OCI-M2 (cell line): ENCODE measurements at regions not wholly inside any gene's neighbourhood (a gene's known extent, or its start where the extent isn't known, plus 50 kb on each side); places are given as distances from the start of the nearest gene placed in this dataset.
"Not testable (repeated sequence)": the region's sequence is repeated elsewhere in the genome, so short reads cannot be mapped to it uniquely, and the experiment has no call there.

Source experiments
- DNase-seq: peaks from one replicate; lab custom pipeline; 2025; ENCODE audit not compliant: unreplicated experiment; lab: John Stamatoyannopoulos, UW

DNA sequence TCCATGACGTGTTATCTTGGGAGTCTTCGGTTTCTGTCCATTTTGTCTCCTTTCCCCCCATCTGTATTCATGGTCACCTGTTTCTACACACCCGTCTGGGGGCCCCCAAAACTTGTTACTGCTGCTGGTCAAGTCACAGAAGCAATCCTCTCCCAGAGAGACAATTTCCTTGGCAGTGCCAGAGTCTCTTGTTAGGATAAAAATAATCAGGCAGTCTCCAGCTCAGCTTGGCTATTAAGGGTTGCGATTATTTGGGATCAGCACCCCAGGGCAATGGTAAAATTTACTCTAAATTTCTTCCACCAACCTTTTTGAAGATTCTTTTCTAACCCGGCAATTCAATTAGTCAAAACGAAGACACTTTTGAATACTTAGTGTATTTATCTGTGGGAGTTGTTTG is 229.1 kb upstream of the JARID2 start:
- DNase-seq, result no peak

- peak; percentile 73 for DNase-seq
Observed at GRCh38 chr6:15017261-15017660, 228.6 kb upstream of the JARID2 start.

DNA sequence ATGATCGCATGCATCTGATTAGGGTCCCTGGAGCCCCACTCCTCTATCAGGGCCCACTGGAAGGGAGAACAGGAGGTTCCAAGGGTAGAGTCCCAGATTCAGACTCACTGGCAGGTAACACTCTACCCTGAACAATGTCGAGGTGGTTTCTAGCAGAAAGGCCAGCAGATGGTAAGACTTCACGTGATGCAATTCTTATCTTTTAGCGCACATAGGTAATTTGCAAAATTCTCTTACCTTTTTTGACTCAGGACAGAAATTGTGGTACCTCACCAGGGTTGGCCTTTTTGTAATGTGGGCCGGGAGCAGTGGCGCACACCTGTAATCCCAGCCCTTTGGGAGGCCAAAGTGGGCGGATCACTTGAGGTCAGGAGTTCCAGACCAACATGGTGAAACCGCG is 228.1 kb upstream of the JARID2 start:
- DNase-seq, result no peak

GRCh38 chr6:15020119-15020770 is 225.6 kb upstream of the JARID2 start:
- no peak for DNase-seq

- no peak for DNase-seq
Observed at GRCh38 chr6:15021074-15021473, 224.8 kb upstream of the JARID2 start.

GRCh38 chr6:15023018-15023417 is 222.9 kb upstream of the JARID2 start:
- not testable (repeated sequence) for DNase-seq

DNA sequence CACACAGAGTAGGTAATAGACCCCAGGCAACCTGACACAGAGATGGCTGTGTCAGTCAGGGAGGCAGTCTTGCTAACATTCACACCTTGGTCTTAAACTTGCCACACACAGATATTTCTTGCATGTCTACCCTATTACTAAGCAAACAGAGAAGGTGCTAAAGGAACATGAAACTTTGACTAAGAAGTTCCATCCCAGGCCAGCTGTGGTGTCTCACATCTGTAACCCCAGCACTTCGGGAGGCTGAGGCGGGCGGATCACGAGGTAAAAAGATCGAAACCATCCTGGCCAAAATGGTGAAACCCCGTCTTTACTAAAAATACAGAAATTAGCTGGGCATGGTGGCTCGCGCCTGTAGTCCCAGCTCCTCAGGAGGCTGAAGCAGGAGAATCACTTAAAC is 222.4 kb upstream of the JARID2 start:
- DNase-seq, result no peak

GRCh38 chr6:15025446-15025845 is 220.4 kb upstream of the JARID2 start:
- no peak for DNase-seq

- DNase-seq, result no peak
Observed at GRCh38 chr6:15026832-15027231, 219.0 kb upstream of the JARID2 start.

DNA sequence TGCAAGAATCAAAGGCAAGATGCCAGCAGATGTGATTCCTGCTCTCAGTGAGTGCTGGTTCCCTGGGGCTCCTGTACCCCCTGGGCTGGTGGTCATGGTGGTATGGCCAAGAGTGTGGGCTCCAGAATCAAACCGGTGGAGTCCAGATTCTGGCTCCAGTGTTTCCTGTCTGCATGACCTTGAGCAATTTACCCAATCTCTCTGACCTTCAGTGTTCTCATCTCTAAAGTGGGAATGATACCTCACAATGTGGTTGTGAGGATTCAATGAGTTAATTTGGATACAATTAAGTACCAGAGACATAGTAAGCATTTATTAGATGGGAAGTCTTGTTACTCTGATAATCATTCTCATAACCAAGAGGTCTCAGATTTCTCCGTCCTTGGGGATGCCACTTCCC is 218.4 kb upstream of the JARID2 start:
- DNase-seq, result no peak

DNA sequence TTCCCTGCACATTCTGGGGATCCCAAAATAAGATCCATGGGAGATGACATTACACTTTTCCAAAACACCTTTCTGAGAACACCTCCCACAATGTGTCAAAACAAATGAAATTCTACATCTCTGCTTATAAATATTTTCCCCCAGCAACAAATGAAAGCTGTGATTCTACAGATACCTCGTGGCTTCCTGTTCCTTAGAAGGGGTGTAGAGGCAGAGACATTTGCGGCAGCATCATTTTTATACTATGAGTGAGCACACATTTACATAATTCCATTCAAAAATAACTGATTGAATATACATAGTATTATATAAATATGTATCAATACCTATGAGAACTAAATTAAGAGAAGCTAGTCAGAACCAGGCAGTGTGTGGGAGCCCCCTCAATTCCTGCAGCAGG is 213.9 kb upstream of the JARID2 start:
- no peak for DNase-seq

- DNase-seq, result no peak
Observed at GRCh38 chr6:15033850-15034203, 212.0 kb upstream of the JARID2 start.

GRCh38 chr6:15036690-15037245 is 209.1 kb upstream of the JARID2 start:
- peak; percentile 55 for DNase-seq

GRCh38 chr6:15037253-15037652 is 208.6 kb upstream of the JARID2 start:
- DNase-seq, result no peak

GRCh38 chr6:15038013-15038791 is 207.7 kb upstream of the JARID2 start:
- DNase-seq, result no peak

DNA sequence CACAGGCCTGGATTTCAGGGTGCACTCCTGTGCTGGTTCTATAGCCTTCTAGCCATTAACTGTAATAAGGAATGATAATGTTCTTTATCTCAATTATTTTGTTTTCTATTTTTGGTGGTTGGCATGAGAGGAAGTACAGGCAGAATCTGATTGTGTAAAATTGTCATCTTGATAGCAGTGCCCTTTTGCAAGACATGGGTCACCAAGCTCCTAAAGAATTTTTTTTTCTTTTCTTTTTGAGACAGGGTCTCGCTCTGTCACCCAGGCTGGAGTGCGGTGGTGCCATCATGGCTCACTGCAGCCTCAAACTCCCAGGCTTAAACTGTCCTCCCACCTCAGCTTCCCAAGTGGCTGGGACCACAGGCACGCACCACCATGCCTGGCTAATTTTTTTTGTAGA is 206.7 kb upstream of the JARID2 start:
- no peak for DNase-seq

GRCh38 chr6:15042938-15043337 is 202.9 kb upstream of the JARID2 start:
- no peak for DNase-seq

GRCh38 chr6:15044146-15044882 is 201.6 kb upstream of the JARID2 start:
- no peak for DNase-seq

DNA sequence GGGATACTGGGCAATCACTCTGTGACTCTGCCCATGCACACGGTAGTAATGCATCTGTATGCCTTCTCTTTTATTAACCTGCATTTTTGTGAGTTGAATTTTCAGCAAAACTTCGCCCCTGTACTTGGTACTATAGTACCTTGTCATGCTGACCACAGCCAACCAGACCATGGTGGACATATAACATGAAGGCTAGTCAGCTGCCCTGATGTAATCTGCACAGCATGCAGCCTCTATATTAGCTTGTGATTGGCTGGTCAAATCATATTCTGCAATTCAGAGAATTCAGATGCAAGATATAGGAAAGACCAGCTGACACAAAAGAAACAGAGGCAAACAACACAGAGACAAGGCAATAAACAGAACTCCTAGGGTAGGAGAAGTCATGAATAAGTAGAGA is 200.9 kb upstream of the JARID2 start:
- DNase-seq, result no peak

- no peak for DNase-seq
Observed at GRCh38 chr6:15046751-15047150, 199.1 kb upstream of the JARID2 start.

GRCh38 chr6:15048367-15048766 is 197.5 kb upstream of the JARID2 start:
- no peak for DNase-seq
